Breast epithelium (tissue), 3 donors: ENCODE measurements at regions not wholly inside any gene's neighbourhood (a gene's known extent, or its start where the extent isn't known, plus 50 kb on each side); places are given as distances from the start of the nearest gene placed in this dataset.

Source experiments
- CTCF ChIP-seq, 3 donors: fragments of 450-650 bp; IDR thresholded peaks; one replicate each; pipeline ENCODE4 v1.5.1; 2016 to 2017; ENCODE audit warnings: antibody characterized with exemption in 3 of 3, mild to moderate bottlenecking in 3 of 3, moderate library complexity in 3 of 3
- POLR2A ChIP-seq: fragments of 450-650 bp; IDR thresholded peaks from one replicate; pipeline ENCODE4 v1.6.1; 2016; ENCODE audit warnings: antibody characterized with exemption, mild to moderate bottlenecking, moderate library complexity
- POLR2AphosphoS5 ChIP-seq, 3 donors: sonication (generic); formaldehyde crosslinking; IDR thresholded peaks; one replicate each; pipeline ENCODE4 v1.6.1; 2017; ENCODE audit warnings: antibody characterized with exemption in 3 of 3

- TF ChIP-seq CTCF (IDR thresholded peaks at IDR 0.05) (no peak), POLR2AphosphoS5 (IDR thresholded peaks at IDR 0.05) (no peak), POLR2A (no peak)
These were observed 60.0 kb downstream of the ZNF608 start for GRCh38 chr5:124686239-124687004.
